HFFc6 (cell line): ENCODE measurements at regions not wholly inside any gene's neighbourhood (a gene's known extent, or its start where the extent isn't known, plus 50 kb on each side); places are given as distances from the start of the nearest gene placed in this dataset.

Experiments
- DNase-seq: peaks from one replicate; pipeline ENCODE4 v3.0.0-alpha.2; 2018
- H3K27ac Mint-ChIP-seq: 2 replicates; pipeline ENCODE4 v1.8.0; 2020; ENCODE audit warnings: mild to moderate bottlenecking, mixed read lengths
- H3K27me3 Mint-ChIP-seq: 2 replicates; pipeline ENCODE4 v1.8.0; 2021; ENCODE audit warnings: mild to moderate bottlenecking, moderate library complexity, mixed read lengths; ENCODE audit not compliant: insufficient read depth
- H3K36me3 Mint-ChIP-seq: 2 replicates; pipeline ENCODE4 v1.8.0; 2021; ENCODE audit warnings: low read depth, mixed read lengths
- H3K4me1 Mint-ChIP-seq: 2 replicates; pipeline ENCODE4 v1.8.0; 2020; ENCODE audit warnings: low read depth, mixed read lengths
- H3K4me3 Mint-ChIP-seq: 2 replicates; pipeline ENCODE4 v1.8.0; 2020; ENCODE audit warnings: mild to moderate bottlenecking, moderate library complexity, mixed read lengths
- H3K9me3 Mint-ChIP-seq: 2 replicates; pipeline ENCODE4 v1.8.0; 2020; ENCODE audit warnings: mild to moderate bottlenecking, mixed read lengths
- TF ChIP-seq, protein P1 (sequence below): fragments of 200-600 bp; sonication (generic); IDR thresholded peaks from 2 replicates; pipeline ENCODE4 v1.5.0; 2021; ENCODE audit warnings: antibody characterized with exemption, mild to moderate bottlenecking

DNA sequence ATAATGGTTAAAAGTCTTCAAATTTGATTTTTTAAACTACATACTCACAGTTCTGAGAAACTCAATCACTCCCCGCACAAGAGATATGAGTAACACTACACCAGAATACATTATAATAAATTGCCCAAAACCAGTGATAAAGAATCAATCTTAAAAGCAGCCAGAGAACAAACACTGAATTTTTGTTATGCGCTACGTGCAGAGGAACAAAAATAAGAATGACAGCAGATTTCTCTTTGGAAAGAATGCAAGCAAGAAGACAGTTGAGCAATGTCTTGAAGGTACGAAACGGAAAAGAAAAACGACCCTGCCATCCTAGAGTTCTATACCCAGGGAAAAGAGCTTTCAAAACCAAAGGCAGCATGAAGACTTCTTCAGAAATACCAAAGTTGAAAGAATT, 216.7 kb downstream of the TTLL2 start:
- Mint-ChIP-seq H3K27ac (no peak overlapping the region), H3K36me3 (peaks cover 8% of the 10 kb centered on the region; the same call in 1 of the 2 replicates), H3K27me3 (peaks cover 2% of the 10 kb centered on the region; the same call in 1 of the 2 replicates), H3K4me1 (no peaks in the 10 kb centered on the region), H3K4me3 (no peak overlapping the region), H3K9me3 (peaks cover 49% of the 10 kb centered on the region)
- TF ChIP-seq, protein P1, sequence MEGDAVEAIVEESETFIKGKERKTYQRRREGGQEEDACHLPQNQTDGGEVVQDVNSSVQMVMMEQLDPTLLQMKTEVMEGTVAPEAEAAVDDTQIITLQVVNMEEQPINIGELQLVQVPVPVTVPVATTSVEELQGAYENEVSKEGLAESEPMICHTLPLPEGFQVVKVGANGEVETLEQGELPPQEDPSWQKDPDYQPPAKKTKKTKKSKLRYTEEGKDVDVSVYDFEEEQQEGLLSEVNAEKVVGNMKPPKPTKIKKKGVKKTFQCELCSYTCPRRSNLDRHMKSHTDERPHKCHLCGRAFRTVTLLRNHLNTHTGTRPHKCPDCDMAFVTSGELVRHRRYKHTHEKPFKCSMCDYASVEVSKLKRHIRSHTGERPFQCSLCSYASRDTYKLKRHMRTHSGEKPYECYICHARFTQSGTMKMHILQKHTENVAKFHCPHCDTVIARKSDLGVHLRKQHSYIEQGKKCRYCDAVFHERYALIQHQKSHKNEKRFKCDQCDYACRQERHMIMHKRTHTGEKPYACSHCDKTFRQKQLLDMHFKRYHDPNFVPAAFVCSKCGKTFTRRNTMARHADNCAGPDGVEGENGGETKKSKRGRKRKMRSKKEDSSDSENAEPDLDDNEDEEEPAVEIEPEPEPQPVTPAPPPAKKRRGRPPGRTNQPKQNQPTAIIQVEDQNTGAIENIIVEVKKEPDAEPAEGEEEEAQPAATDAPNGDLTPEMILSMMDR: no peak
- DNase-seq: no peak

DNA sequence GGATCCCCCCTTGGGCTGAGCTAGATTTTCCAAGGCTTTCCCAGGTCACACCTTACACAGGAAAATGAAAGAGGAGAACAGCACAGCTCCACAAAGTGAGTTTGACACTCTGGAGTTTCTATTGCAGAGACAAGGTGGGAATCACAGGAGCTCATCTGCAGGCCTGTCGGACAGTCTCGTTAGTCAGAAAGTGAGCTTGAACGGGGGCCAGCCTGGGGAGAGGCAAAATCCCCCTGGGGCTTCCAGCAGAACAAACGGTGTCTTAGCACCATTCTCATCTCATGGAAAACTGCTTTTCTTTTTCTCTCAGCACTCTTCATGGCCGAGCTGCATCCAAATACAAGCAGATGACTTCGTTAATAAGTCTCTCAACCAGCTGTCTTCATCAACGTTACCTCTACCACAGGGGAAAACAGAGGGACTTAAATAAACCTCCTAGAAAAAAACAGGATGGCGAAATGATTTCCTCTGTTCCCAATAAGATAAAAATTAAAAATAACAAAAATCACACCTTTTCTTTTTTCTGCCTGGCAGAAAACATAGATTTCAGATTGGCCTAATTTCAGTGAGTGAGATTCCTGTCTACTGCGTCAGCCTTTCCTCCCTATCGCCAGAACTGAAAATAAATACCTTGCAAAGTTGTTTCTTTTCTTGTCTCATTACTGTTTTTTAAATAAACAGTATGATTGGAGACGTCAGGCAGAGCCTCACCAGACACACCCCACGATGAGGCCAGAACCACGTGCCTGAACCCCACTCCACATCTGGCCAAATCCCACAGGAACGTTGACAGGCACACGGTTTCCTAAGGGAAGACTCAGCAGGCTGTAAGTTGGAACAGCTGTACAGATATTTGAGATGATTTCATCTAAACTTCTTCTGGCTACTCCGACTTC, 219.0 kb downstream of the TTLL2 start:
- Mint-ChIP-seq H3K4me3 (no peak overlapping the region), H3K27me3 (peaks cover 2% of the 10 kb centered on the region; the same call in 1 of the 2 replicates), H3K27ac (no peak overlapping the region), H3K9me3 (peaks cover 27% of the 10 kb centered on the region), H3K36me3 (peaks cover 8% of the 10 kb centered on the region; the same call in 1 of the 2 replicates), H3K4me1 (no peaks in the 10 kb centered on the region)
- no peak for DNase-seq
- TF ChIP-seq, protein P1: no peak

DNA sequence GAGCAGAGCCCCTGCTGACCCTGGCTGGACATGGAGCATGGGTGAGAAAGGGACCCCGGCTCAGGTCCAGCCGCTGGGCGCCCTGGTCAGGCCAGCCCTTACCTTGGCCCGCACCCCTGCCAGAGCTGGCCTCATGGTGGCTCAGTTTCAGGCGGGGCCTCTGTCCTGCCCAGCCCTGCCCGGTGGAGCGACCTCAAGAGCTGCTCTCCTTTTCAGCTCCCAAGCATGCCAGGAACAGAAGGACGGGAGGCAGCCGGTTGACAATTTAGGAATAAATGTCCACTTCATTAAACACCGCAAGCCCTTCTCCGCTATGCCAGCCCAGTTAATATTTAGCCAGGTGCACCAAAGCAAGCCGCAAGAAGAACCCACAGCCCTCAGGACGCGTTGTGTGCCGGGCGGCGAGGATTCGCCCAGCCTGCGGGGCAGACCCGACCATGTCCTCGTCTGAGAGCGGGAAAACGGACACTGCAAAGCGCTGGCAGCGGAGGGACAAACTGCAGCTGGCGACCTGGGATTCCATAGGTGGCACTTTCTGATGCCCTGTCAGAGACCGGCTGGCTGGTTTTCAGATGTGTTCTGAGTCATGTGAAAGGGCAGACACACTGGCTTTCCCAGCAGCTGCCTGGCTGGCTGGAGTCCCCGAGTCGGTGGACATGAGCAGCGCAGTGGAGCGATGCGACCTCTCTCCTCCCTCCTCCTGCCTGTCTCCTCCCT, 221.9 kb downstream of the TTLL2 start:
- Mint-ChIP-seq H3K27ac (no peak overlapping the region), H3K4me1 (no peaks in the 10 kb centered on the region), H3K9me3 (peaks cover 16% of the 10 kb centered on the region), H3K27me3 (peaks cover 2% of the 10 kb centered on the region; the same call in 1 of the 2 replicates), H3K36me3 (no peaks in the 10 kb centered on the region), H3K4me3 (no peak overlapping the region)
- DNase-seq: no peak
- TF ChIP-seq, protein P1: no peak

DNA sequence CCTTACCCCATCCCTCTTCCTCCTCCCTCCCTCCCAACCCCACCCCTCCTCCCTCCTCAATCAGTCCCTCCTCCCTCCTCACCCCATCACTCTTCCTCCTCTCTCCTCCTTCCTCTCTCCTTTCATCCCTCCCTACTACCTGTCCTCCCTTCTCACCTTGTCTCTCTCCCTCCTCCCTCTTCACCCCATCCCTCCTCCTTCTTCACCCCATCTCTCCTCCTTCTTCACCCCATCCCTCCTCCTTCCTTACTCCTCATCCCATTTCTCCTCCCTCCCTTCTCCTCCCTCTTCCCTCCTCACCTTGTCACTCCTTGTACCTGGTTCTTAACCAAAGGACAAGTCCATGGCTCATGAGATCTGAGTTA, 222.4 kb downstream of the TTLL2 start:
- Mint-ChIP-seq H3K4me1 (no peaks in the 10 kb centered on the region), H3K4me3 (no peak overlapping the region), H3K27ac (no peak overlapping the region), H3K36me3 (no peaks in the 10 kb centered on the region), H3K9me3 (peaks cover 16% of the 10 kb centered on the region), H3K27me3 (peaks cover 2% of the 10 kb centered on the region; the same call in 1 of the 2 replicates)
- TF ChIP-seq, protein P1: no peak
- no peak for DNase-seq

DNA sequence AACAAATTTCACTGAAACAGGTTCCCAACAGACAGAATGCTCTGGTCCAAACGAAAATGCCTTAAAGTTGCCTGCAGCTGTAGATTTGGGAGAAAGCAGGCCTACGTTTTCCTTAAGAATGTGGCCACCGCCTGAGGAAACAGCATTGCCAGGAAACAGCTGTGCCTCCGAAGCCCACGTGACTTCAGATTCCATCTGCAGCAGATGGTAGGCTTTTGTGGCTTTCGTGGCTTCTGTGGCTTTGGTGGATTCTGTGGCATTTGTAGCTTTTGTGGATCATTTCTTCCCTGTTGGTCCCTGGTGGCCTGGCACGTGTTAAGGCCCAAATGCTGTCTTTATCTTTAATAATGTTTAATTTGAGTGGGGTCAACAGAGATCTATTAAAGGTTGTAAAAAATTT, 222.9 kb downstream of the TTLL2 start:
- no peak for DNase-seq
- Mint-ChIP-seq H3K27ac (no peak overlapping the region), H3K4me3 (no peak overlapping the region), H3K9me3 (peaks cover 20% of the 10 kb centered on the region), H3K4me1 (no peaks in the 10 kb centered on the region), H3K36me3 (peaks cover 4% of the 10 kb centered on the region; the same call in 1 of the 2 replicates), H3K27me3 (peaks cover 2% of the 10 kb centered on the region; the same call in 1 of the 2 replicates)
- TF ChIP-seq, protein P1: no peak
